HEK293T (cell line): ENCODE measurements at regions not wholly inside any gene's neighbourhood (a gene's known extent, or its start where the extent isn't known, plus 50 kb on each side); places are given as distances from the start of the nearest gene placed in this dataset.

Experiments used
- CTCF ChIA-PET: fragments of 350-600 bp; formaldehyde crosslinking; extraction: SDS; loops from one replicate; lab custom pipeline; 2021; ENCODE audit warnings: antibody characterized with exemption, inconsistent platforms; lab: Yijun Ruan, JAX
- POLR2A ChIA-PET: fragments of 350-600 bp; formaldehyde crosslinking; extraction: SDS; loops from one replicate; lab custom pipeline; 2020; ENCODE audit warnings: antibody characterized with exemption, inconsistent platforms; lab: Yijun Ruan, JAX
- DNase-seq: peaks from one replicate; pipeline ENCODE4 v3.0.0; 2012; ENCODE audit warnings: mixed read lengths; ENCODE audit errors: extremely low spot score
- ARNT ChIP-seq: fragments of 450-650 bp; IDR thresholded peaks from 2 replicates; pipeline ENCODE4 v1.6.1; 2017; ENCODE audit warnings: mild to moderate bottlenecking
- BHLHE40 ChIP-seq: fragments of 450-650 bp; IDR thresholded peaks from 2 replicates; pipeline ENCODE4 v1.6.1; 2016; ENCODE audit warnings: mild to moderate bottlenecking, moderate library complexity, borderline replicate concordance
- CTBP1 ChIP-seq: fragments of 450-650 bp; IDR thresholded peaks from 2 replicates; pipeline ENCODE4 v1.6.1; 2016; ENCODE audit warnings: borderline replicate concordance
- ELF4 ChIP-seq: fragments of 450-650 bp; IDR thresholded peaks from 2 replicates; pipeline ENCODE4 v1.6.1; 2017; ENCODE audit warnings: antibody characterized with exemption
- FOXA1 ChIP-seq: fragments of 450-650 bp; IDR thresholded peaks from 2 replicates; pipeline ENCODE4 v1.6.1; 2016; ENCODE audit warnings: mild to moderate bottlenecking
- FOXK2 ChIP-seq: fragments of 450-650 bp; IDR thresholded peaks from 2 replicates; pipeline ENCODE4 v1.6.1; 2016; ENCODE audit warnings: mild to moderate bottlenecking
- FOXM1 ChIP-seq: fragments of 450-650 bp; IDR thresholded peaks from 2 replicates; pipeline ENCODE4 v1.6.1; 2017; ENCODE audit warnings: mild to moderate bottlenecking, borderline replicate concordance
- HDGF ChIP-seq: fragments of 450-650 bp; IDR thresholded peaks from 2 replicates; pipeline ENCODE4 v1.6.1; 2017; ENCODE audit warnings: antibody characterized with exemption, borderline replicate concordance
- L3MBTL2 ChIP-seq: fragments of 450-650 bp; conservative IDR thresholded peaks from 2 replicates; pipeline ENCODE4 v1.6.1; 2016; ENCODE audit warnings: mild to moderate bottlenecking
- LEF1 ChIP-seq: fragments of 450-650 bp; IDR thresholded peaks from 2 replicates; pipeline ENCODE4 v1.6.1; 2017; ENCODE audit warnings: mild to moderate bottlenecking, borderline replicate concordance
- NFRKB ChIP-seq: fragments of 450-650 bp; IDR thresholded peaks from 2 replicates; pipeline ENCODE4 v1.6.1; 2016; ENCODE audit warnings: mild to moderate bottlenecking, moderate library complexity
- SP1 ChIP-seq: fragments of 450-650 bp; IDR thresholded peaks from 2 replicates; pipeline ENCODE4 v1.6.1; 2017
- SUZ12 ChIP-seq: fragments of 450-650 bp; IDR thresholded peaks from 2 replicates; pipeline ENCODE4 v1.6.1; 2016; ENCODE audit warnings: mild to moderate bottlenecking
- TARDBP ChIP-seq: fragments of 450-650 bp; IDR thresholded peaks from 2 replicates; pipeline ENCODE4 v1.6.1; 2016
- ZNF384 ChIP-seq: fragments of 450-650 bp; IDR thresholded peaks from 2 replicates; pipeline ENCODE4 v1.6.1; 2016
- TF ChIP-seq, protein P1 (sequence below): fragments of 450-650 bp; IDR thresholded peaks from 2 replicates; pipeline ENCODE4 v1.6.1; 2016

DNA sequence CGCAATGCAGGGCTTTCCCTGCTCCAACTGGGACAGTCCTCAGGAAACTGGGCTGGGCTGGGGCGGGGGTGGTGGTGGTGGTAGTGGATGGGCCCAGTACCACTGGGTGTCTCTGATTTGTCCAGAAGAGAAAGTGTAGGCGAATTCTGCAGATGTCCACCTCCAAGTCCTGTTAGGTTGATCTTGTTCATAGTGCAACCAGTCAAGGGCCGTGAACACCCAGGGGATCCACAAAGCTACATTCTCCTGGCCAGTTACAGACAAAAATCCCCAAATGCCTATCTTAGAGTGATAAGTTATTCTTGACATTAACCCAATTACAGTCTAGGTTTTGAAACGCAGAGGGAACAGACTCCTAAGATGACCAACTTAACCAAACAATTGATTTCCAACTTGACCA lies 97.5 kb upstream of the SHB start:
- DNase-seq: no peak
- CTCF ChIA-PET: no interaction called here
- no peak for TF ChIP-seq HDGF
- no peak for TF ChIP-seq ELF4
- TF ChIP-seq, protein P1, sequence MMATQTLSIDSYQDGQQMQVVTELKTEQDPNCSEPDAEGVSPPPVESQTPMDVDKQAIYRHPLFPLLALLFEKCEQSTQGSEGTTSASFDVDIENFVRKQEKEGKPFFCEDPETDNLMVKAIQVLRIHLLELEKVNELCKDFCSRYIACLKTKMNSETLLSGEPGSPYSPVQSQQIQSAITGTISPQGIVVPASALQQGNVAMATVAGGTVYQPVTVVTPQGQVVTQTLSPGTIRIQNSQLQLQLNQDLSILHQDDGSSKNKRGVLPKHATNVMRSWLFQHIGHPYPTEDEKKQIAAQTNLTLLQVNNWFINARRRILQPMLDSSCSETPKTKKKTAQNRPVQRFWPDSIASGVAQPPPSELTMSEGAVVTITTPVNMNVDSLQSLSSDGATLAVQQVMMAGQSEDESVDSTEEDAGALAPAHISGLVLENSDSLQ: no peak
- no peak for TF ChIP-seq ARNT
- TF ChIP-seq FOXK2: no peak
- TF ChIP-seq FOXA1: no peak
- TF ChIP-seq BHLHE40: no peak
- no peak for TF ChIP-seq SUZ12
- no peak for TF ChIP-seq TARDBP
- TF ChIP-seq L3MBTL2: no peak
- no peak for TF ChIP-seq LEF1
- no peak for TF ChIP-seq CTBP1
- TF ChIP-seq NFRKB: no peak
- no peak for TF ChIP-seq ZNF384
- no peak for TF ChIP-seq SP1
- TF ChIP-seq FOXM1: no peak
- POLR2A ChIA-PET: no interaction called here

DNA sequence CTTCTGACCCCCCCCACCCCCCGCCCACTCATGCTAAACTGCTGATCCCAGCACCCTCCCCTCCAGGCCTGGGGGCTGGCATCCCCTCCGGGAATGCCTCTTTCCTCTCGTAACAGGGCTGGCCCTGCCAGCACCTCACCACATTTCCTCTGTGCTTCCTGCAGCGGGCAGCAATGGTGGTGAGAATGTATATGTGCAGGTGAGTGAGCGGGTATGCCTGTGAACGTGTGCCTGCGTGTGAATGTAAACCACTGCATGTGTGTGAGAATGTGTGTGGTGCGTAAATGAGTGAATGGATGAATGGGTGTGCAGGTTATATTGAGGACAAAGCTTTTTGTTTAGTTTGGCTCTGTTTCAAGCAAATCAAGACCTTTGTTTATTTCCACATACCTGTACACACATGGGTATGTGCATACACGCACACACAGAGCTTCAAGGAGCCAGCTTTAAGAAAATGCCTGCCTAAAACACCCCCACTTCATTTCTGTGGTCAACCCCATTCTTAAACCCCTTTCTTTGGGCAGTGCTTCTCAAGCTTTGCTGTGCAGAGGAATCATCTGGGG lies 95.7 kb upstream of the SHB start:
- TF ChIP-seq ZNF384 (no peak), ELF4 (no peak), NFRKB (no peak), FOXA1 (no peak), CTBP1 (no peak)
- TF ChIP-seq, protein P1: no peak
- CTCF ChIA-PET: no interaction called here
- POLR2A ChIA-PET: no interaction called here
- DNase-seq: no peak

- TF ChIP-seq L3MBTL2: no peak
- no peak for TF ChIP-seq FOXA1
- ChIA-PET POLR2A (no interaction called here), CTCF (no interaction called here)
- no peak for DNase-seq
Observed at GRCh38 chr9:38163518-38163917, 94.5 kb upstream of the SHB start.

- ChIA-PET POLR2A (no interaction called here), CTCF (interaction anchor here (1.7 kb wide), 1 partner anchor 74 kb away, joined by 5 read pairs; no protein-coding TSS in a partner anchor)
- TF ChIP-seq TARDBP (no peak), FOXA1 (no peak), LEF1 (no peak), SP1 (no peak), ELF4 (no peak), NFRKB (no peak), SUZ12 (no peak), BHLHE40 (no peak), ZNF384 (no peak), ARNT (no peak), L3MBTL2 (no peak), FOXK2 (no peak), HDGF (no peak), FOXM1 (no peak), CTBP1 (no peak)
- TF ChIP-seq, protein P1: no peak
Observed at GRCh38 chr9:38162332-38163211, 93.5 kb upstream of the SHB start.

DNA sequence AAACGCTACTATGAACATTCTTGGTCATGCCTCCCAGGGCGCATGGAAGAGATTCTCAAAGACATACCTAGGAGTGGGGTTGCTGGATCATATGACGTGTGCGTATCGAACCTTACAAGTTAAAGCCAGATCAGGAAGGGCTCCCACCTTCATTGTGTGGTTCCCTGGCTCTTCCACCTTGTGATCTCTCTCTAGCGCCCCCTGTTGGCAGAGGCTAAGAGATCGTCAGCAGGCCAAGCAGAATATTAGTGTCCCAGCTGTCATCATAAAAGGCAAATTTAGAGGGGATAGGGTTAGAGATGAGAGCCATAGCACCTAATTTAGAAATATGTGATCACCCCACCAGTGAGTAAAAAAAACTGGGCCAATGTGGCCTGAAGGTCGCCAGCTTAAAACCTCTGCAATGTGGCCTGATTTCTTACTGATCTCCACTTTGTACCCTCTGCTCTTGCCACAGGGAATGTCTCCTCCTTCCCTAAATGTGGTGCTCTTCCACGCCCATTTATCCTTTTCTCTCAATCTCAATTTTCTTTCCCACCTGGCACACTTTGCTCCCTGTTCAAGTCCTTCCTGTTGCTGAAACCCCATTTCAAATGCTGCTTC lies 91.7 kb upstream of the SHB start:
- peak; percentile 77 for DNase-seq
- ChIA-PET CTCF (interaction anchor here (0.8 to 1.7 kb wide), 4 partner anchors 12 to 247 kb away, joined by 3 to 7 read pairs (median 4); no protein-coding TSS in a partner anchor), POLR2A (no interaction called here)
- TF ChIP-seq FOXM1 (no peak), ARNT (no peak), ZNF384 (no peak), TARDBP (no peak)
- TF ChIP-seq, protein P1: no peak

More at GRCh38 chr9:38162332-38163211, 93.5 kb upstream of the SHB start:
- DNase-seq: no peak

DNA sequence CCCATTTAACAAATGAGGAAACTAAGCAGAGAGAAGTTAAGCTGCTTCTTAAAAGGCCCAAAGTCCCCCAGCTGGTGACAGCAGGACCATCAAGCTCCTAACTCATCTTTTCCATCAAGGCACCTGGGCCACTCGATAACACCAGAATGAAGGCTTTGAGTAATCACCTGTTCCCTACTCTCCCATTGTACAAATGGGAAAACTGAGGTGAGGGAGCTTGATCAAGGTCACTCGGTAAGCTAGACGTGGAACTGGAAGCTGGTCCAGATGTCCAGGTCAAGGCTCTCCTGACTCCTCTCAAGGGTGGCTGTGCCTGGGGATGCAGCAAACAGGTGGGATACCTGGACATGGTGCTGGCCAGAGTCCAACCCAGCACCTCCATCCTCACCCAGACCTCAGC lies 90.6 kb upstream of the SHB start:
- no peak for DNase-seq
- CTCF ChIA-PET: interaction anchor here (0.7 to 1.7 kb wide), 4 partner anchors 10 to 26 kb away, joined by 3 read pairs; no protein-coding TSS in a partner anchor
- TF ChIP-seq SP1 (no peak), NFRKB (no peak), ZNF384 (no peak), SUZ12 (no peak), LEF1 (no peak), BHLHE40 (no peak), FOXK2 (no peak), FOXM1 (no peak)
- TF ChIP-seq, protein P1: no peak
- POLR2A ChIA-PET: no interaction called here
